ENCODE measurements at regions not wholly inside any gene's neighbourhood (a gene's known extent, or its start where the extent isn't known, plus 50 kb on each side); places are given as distances from the start of the nearest gene placed in this dataset.
"Not testable (repeated sequence)": the region's sequence is repeated elsewhere in the genome, so short reads cannot be mapped to it uniquely, and the experiment has no call there.

- intact Hi-C loops (cut with micrococcal nuclease): no loop called here
Measured at GRCh38 chr11:37371346-37371970, 773.4 kb upstream of the RAG2 start.

- intact Hi-C loops (cut with micrococcal nuclease): no loop called here
Measured at GRCh38 chr11:37370817-37371216, 772.8 kb upstream of the RAG2 start.

GRCh38 chr11:37364246-37364839 is 766.3 kb upstream of the RAG2 start:
- intact Hi-C loops (cut with micrococcal nuclease): no loop called here

GRCh38 chr11:37353192-37353591 is 755.2 kb upstream of the RAG2 start:
- intact Hi-C loops (cut with micrococcal nuclease): no loop called here

GRCh38 chr11:37352485-37352884 is 754.4 kb upstream of the RAG2 start:
- intact Hi-C loops (cut with micrococcal nuclease): no loop called here

GRCh38 chr11:37343290-37343689 is 745.3 kb upstream of the RAG2 start:
- intact Hi-C loops (cut with micrococcal nuclease): no loop called here

- intact Hi-C loops (cut with micrococcal nuclease): no loop called here
Measured at GRCh38 chr11:37336401-37336800, 738.4 kb upstream of the RAG2 start.

- intact Hi-C loops (cut with micrococcal nuclease): no loop called here
Measured at GRCh38 chr11:37333345-37333744, 735.3 kb upstream of the RAG2 start.

- intact Hi-C loops (cut with micrococcal nuclease): no loop called here
Measured at GRCh38 chr11:37323843-37324242, 725.8 kb upstream of the RAG2 start.

GRCh38 chr11:37322333-37323194 is 724.5 kb upstream of the RAG2 start:
- intact Hi-C loops (cut with micrococcal nuclease): no loop called here

- intact Hi-C loops (cut with micrococcal nuclease): no loop called here
Measured at GRCh38 chr11:37320921-37321320, 722.9 kb upstream of the RAG2 start.

GRCh38 chr11:37317803-37318202 is 719.8 kb upstream of the RAG2 start:
- intact Hi-C loops (cut with micrococcal nuclease): no loop called here

- intact Hi-C loops (cut with micrococcal nuclease): no loop called here
Measured at GRCh38 chr11:37313266-37313665, 715.2 kb upstream of the RAG2 start.

- intact Hi-C loops (cut with micrococcal nuclease): no loop called here
Measured at GRCh38 chr11:37306563-37306962, 708.5 kb upstream of the RAG2 start.

- intact Hi-C loops (cut with micrococcal nuclease): not testable (repeated sequence)
Measured at GRCh38 chr11:37301405-37301804, 703.4 kb upstream of the RAG2 start.

- intact Hi-C loops (cut with micrococcal nuclease): no loop called here
Measured at GRCh38 chr11:37298173-37298572, 700.1 kb upstream of the RAG2 start.

- intact Hi-C loops (cut with micrococcal nuclease): no loop called here
Measured at GRCh38 chr11:37286890-37287289, 688.9 kb upstream of the RAG2 start.

GRCh38 chr11:37282367-37282766 is 684.3 kb upstream of the RAG2 start:
- intact Hi-C loops (cut with micrococcal nuclease): no loop called here

- intact Hi-C loops (cut with micrococcal nuclease): no loop called here
Measured at GRCh38 chr11:37280200-37280599, 682.2 kb upstream of the RAG2 start.

- intact Hi-C loops (cut with micrococcal nuclease): no loop called here
Measured at GRCh38 chr11:37277896-37278465, 679.9 kb upstream of the RAG2 start.

- intact Hi-C loops (cut with micrococcal nuclease): no loop called here
Measured at GRCh38 chr11:37264783-37265182, 666.7 kb upstream of the RAG2 start.

GRCh38 chr11:37264060-37264459 is 666.0 kb upstream of the RAG2 start:
- intact Hi-C loops (cut with micrococcal nuclease): no loop called here

All from T-helper 2 cell treated with Interferon-gamma antibody and Interleukin-4, amounts not matched to agents 100 ng/mL and 5 ng/mL, for 36 hours (primary cell).